H1 (cell line): ENCODE measurements at regions not wholly inside any gene's neighbourhood (a gene's known extent, or its start where the extent isn't known, plus 50 kb on each side); places are given as distances from the start of the nearest gene placed in this dataset.

Experiments
- CTCF ChIA-PET: fragments of 300-600 bp; sonication (Branson Sonifier 250); formaldehyde crosslinking; loops from one replicate; lab custom pipeline; 2021; ENCODE audit not compliant: partially characterized antibody; lab: Charles Lee
- POLR2A ChIA-PET: fragments of 300-600 bp; sonication (Branson Sonifier 250); formaldehyde crosslinking; loops from one replicate; lab custom pipeline; 2021; ENCODE audit warnings: inconsistent platforms; ENCODE audit not compliant: partially characterized antibody; lab: Charles Lee
- DNase-seq, 2 experiments: peaks; one replicate each; pipeline versions ENCODE4 v3.0.0 to v3.0.0-alpha.2; 2010 to 2022; ENCODE audit warnings: low spot score in 2 of 2, low read depth in 1 of 2, mixed read lengths in 1 of 2
- FAIRE-seq: peaks from 2 replicates; lab custom pipeline; 2011; peaks lifted over from hg19 to GRCh38; lab: Jason Lieb, UNC
- H2AFZ ChIP-seq: 2 replicates; pipeline ENCODE4 v1.8.1; 2012; ENCODE audit warnings: low read length, inconsistent platforms
- H2AK5ac ChIP-seq: 2 replicates; pipeline ENCODE4 v1.6.1; 2013; ENCODE audit warnings: low read depth, low read length
- H2BK120ac ChIP-seq: replicated peaks from 2 replicates; pipeline ENCODE3; 2013; ENCODE audit warnings: low read depth, low read length, inconsistent platforms
- H2BK12ac ChIP-seq: 2 replicates; pipeline ENCODE4 v1.6.1; 2013; ENCODE audit warnings: low read depth, low read length
- H2BK15ac ChIP-seq: 2 replicates; pipeline ENCODE4 v1.6.1; 2013; ENCODE audit warnings: low read length
- H2BK20ac ChIP-seq: 2 replicates; pipeline ENCODE4 v1.6.1; 2013; ENCODE audit warnings: low read length
- H2BK5ac ChIP-seq: 2 replicates; pipeline ENCODE4 v1.6.1; 2013; ENCODE audit warnings: low read depth, low read length
- H3K14ac ChIP-seq: 2 replicates; pipeline ENCODE4 v1.6.1; 2013; ENCODE audit warnings: inconsistent platforms; ENCODE audit not compliant: insufficient read length
- H3K18ac ChIP-seq: 2 replicates; pipeline ENCODE4 v1.6.1; 2013; ENCODE audit warnings: low read length; ENCODE audit errors: extremely low read depth
- H3K23ac ChIP-seq: 2 replicates; pipeline ENCODE4 v1.6.1; 2013; ENCODE audit warnings: inconsistent platforms; ENCODE audit not compliant: insufficient read length
- H3K23me2 ChIP-seq: 2 replicates; pipeline ENCODE4 v1.6.1; 2013; ENCODE audit warnings: low read depth, low read length
- H3K27ac ChIP-seq: 2 replicates; pipeline ENCODE4 v1.6.1; 2011; ENCODE audit warnings: low read depth, low read length, inconsistent platforms
- H3K27me3 ChIP-seq, 4 experiments: replicated peaks in 1 of 4; 1 replicate in 1 of 4; 2 replicates in 3 of 4; pipeline versions ENCODE4 v1.6.1 to v1.8.1; 2011 to 2013; ENCODE audit warnings: low read length in 3 of 4, mild to moderate bottlenecking in 3 of 4, inconsistent platforms in 2 of 4, mixed read lengths in 2 of 4, moderate library complexity in 1 of 4; ENCODE audit not compliant: control insufficient read depth in 3 of 4, insufficient read depth in 3 of 4; ENCODE audit errors: extremely low read depth in 1 of 4
- H3K36me3 ChIP-seq, 4 experiments: 2 replicates each; pipeline versions ENCODE4 v1.6.1 to v1.8.1; 2011 to 2013; ENCODE audit warnings: mild to moderate bottlenecking in 4 of 4, low read length in 3 of 4, moderate library complexity in 2 of 4, control low read depth in 1 of 4, inconsistent platforms in 1 of 4; ENCODE audit not compliant: insufficient read depth in 4 of 4, control insufficient read depth in 2 of 4
- H3K4ac ChIP-seq: replicated peaks from 2 replicates; pipeline ENCODE3; 2013; ENCODE audit warnings: low read length, low read depth, mixed read lengths, inconsistent platforms; ENCODE audit not compliant: insufficient read length
- H3K4me1 ChIP-seq, 4 experiments: replicated peaks in 1 of 4; 1 replicate in 1 of 4; 2 replicates in 3 of 4; pipeline versions ENCODE4 v1.6.1 to v1.8.1; 2011 to 2013; ENCODE audit warnings: low read length in 3 of 4, inconsistent platforms in 2 of 4, mixed read lengths in 1 of 4; ENCODE audit not compliant: insufficient read depth in 4 of 4, control insufficient read depth in 3 of 4
- H3K4me2 ChIP-seq, 2 experiments: 2 replicates each; pipeline versions ENCODE4 v1.6.1 to v1.8.1; 2011 to 2013; ENCODE audit warnings: low read depth in 2 of 2, low read length in 2 of 2, control low read depth in 1 of 2, inconsistent platforms in 1 of 2, mild to moderate bottlenecking in 1 of 2; ENCODE audit not compliant: insufficient read depth in 1 of 2
- H3K4me3 ChIP-seq, 4 experiments: fragments of 200-600, 300-600 bp in 1 of 4; sonication (generic), shearing (Covaris generic), sonication (Bioruptor Twin) in 1 of 4; 2 replicates each; pipeline versions ENCODE4 v1.5.1 to v1.8.1; 2011 to 2016; ENCODE audit warnings: low read length in 4 of 4, low read depth in 3 of 4, control low read depth in 2 of 4, inconsistent platforms in 2 of 4, mild to moderate bottlenecking in 2 of 4, mixed read lengths in 1 of 4, moderate library complexity in 1 of 4; ENCODE audit not compliant: insufficient read depth in 2 of 4; ENCODE audit errors: extremely low read depth in 1 of 4
- H3K56ac ChIP-seq: replicated peaks from 2 replicates; pipeline ENCODE3; 2013; ENCODE audit warnings: low read depth, mild to moderate bottlenecking, mixed read lengths, low read length, inconsistent platforms; ENCODE audit not compliant: insufficient read length
- H3K79me1 ChIP-seq: 2 replicates; pipeline ENCODE4 v1.6.1; 2013; ENCODE audit warnings: low read depth, low read length, control low read depth
- H3K79me2 ChIP-seq, 2 experiments: 2 replicates each; pipeline versions ENCODE4 v1.6.1 to v1.8.1; 2012 to 2013; ENCODE audit warnings: low read length in 2 of 2, mild to moderate bottlenecking in 2 of 2, inconsistent platforms in 1 of 2; ENCODE audit not compliant: insufficient read depth in 2 of 2, control insufficient read depth in 1 of 2
- H3K9ac ChIP-seq, 4 experiments: replicated peaks in 1 of 4; 1 replicate in 1 of 4; 2 replicates in 3 of 4; pipeline versions ENCODE4 v1.6.1 to v1.8.1; 2011 to 2013; ENCODE audit warnings: low read depth in 3 of 4, low read length in 3 of 4, control low read depth in 2 of 4, mild to moderate bottlenecking in 2 of 4, moderate library complexity in 2 of 4, inconsistent platforms in 1 of 4; ENCODE audit errors: extremely low read depth in 1 of 4
- H3K9me3 ChIP-seq, 2 experiments: 2 replicates each; pipeline versions ENCODE4 v1.6.1 to v1.8.1; 2012 to 2013; ENCODE audit warnings: mild to moderate bottlenecking in 2 of 2, moderate library complexity in 2 of 2, control low read depth in 1 of 2, inconsistent platforms in 1 of 2, low read depth in 1 of 2, low read length in 1 of 2, mixed read lengths in 1 of 2; ENCODE audit not compliant: insufficient read depth in 2 of 2
- H4K20me1 ChIP-seq, 2 experiments: replicated peaks in 1 of 2; 2 replicates each; pipeline versions ENCODE3 to v1.8.1; 2011 to 2013; ENCODE audit warnings: inconsistent platforms in 2 of 2, low read length in 2 of 2, mild to moderate bottlenecking in 1 of 2; ENCODE audit not compliant: insufficient read depth in 2 of 2, control insufficient read depth in 1 of 2
- H4K5ac ChIP-seq: 2 replicates; pipeline ENCODE4 v1.6.1; 2013; ENCODE audit warnings: low read length, low read depth, mixed read lengths, inconsistent platforms; ENCODE audit not compliant: insufficient read length
- H4K8ac ChIP-seq: 2 replicates; pipeline ENCODE4 v1.8.0; 2013; ENCODE audit warnings: mild to moderate bottlenecking, moderate library complexity, low read length, inconsistent platforms; ENCODE audit not compliant: insufficient read depth; ENCODE audit errors: extremely low read depth
- H4K91ac ChIP-seq: replicated peaks from 2 replicates; pipeline ENCODE3; 2013; ENCODE audit warnings: low read length, mixed read lengths, inconsistent platforms; ENCODE audit not compliant: insufficient read length
- ATF3 ChIP-seq: IDR thresholded peaks from 2 replicates; pipeline ENCODE4 v1.6.1; 2011; ENCODE audit warnings: low read depth, mild to moderate bottlenecking, low read length; ENCODE audit not compliant: insufficient read depth
- CTCF ChIP-seq, 3 experiments: IDR thresholded peaks; 1 replicate in 2 of 3; 2 replicates in 1 of 3; pipeline versions ENCODE4 v1.5.1 to v1.6.1; 2011; ENCODE audit warnings: low read length in 3 of 3, mild to moderate bottlenecking in 3 of 3, inconsistent platforms in 2 of 3, low read depth in 1 of 3, moderate library complexity in 1 of 3; ENCODE audit not compliant: insufficient read depth in 1 of 3; ENCODE audit errors: control extremely low read depth in 1 of 3
- E2F6 ChIP-seq: IDR thresholded peaks from 2 replicates; pipeline ENCODE4 v1.6.1; 2012; ENCODE audit warnings: inconsistent platforms
- HDAC2 ChIP-seq, 2 experiments: fragments of 300-600 bp in 1 of 2; sonication (generic) in 1 of 2; IDR thresholded peaks; 2 replicates each; pipeline ENCODE4 v1.6.1; 2011 to 2012; ENCODE audit warnings: low read depth in 2 of 2, low read length in 2 of 2, mild to moderate bottlenecking in 2 of 2, moderate library complexity in 2 of 2, borderline replicate concordance in 1 of 2, inconsistent platforms in 1 of 2
- JUND ChIP-seq: IDR thresholded peaks from 2 replicates; pipeline ENCODE4 v1.6.1; 2011; ENCODE audit warnings: mild to moderate bottlenecking, improper control_type of control experiment, low read length
- KDM4A ChIP-seq: IDR thresholded peaks from one replicate; pipeline ENCODE4 v1.7.1; 2012; ENCODE audit warnings: low read depth, mild to moderate bottlenecking, moderate library complexity, low read length, inconsistent platforms; ENCODE audit not compliant: severe bottlenecking
- SIRT6 ChIP-seq: IDR thresholded peaks from one replicate; pipeline ENCODE4 v1.7.1; 2012; ENCODE audit warnings: low read length, inconsistent platforms
- SP1 ChIP-seq: IDR thresholded peaks from 2 replicates; pipeline ENCODE4 v1.6.1; 2011; ENCODE audit warnings: low read depth, low read length
- TBP ChIP-seq: IDR thresholded peaks from 2 replicates; pipeline ENCODE4 v1.6.1; 2011; ENCODE audit warnings: low read depth, low read length, improper control_type of control experiment
- WGBS, 2 experiments: shearing (Covaris generic) in 1 of 2; methylation state at CpG; one replicate each; pipeline versions ENCODE4 v1.1.6 to v1.1.7; 2013 to 2015; ENCODE audit warnings: low lambda C conversion rate in 2 of 2, mixed read lengths in 2 of 2, inconsistent platforms in 1 of 2, low coverage in 1 of 2, missing lambda C conversion rate in 1 of 2; ENCODE audit not compliant: insufficient replicate concordance in 2 of 2, insufficient coverage in 1 of 2, insufficient read length in 1 of 2; ENCODE audit errors: extremely low coverage in 1 of 2, missing lambda C conversion rate in 1 of 2; 5-methylcytosine and 5-hydroxymethylcytosine counted together

- no peaks in the 10 kb centered on the region for H4K20me1 ChIP-seq
- H3K14ac ChIP-seq: no peak overlapping the region
- no peak overlapping the region for H4K8ac ChIP-seq
- no peak overlapping the region for H3K56ac ChIP-seq
- H3K79me2 ChIP-seq: no peaks in the 10 kb centered on the region
- no peak overlapping the region for H2BK15ac ChIP-seq
- no peaks in the 10 kb centered on the region for H3K23me2 ChIP-seq
- H3K4me3 ChIP-seq: no peak overlapping the region
- H2BK12ac ChIP-seq: no peak overlapping the region
- no peak overlapping the region for H2BK20ac ChIP-seq
- no peak overlapping the region for H3K4me2 ChIP-seq
- no peak overlapping the region for H2AK5ac ChIP-seq
- 89% methylated on average over 4 of the region's 4 CpGs; no CpG with 5 or more reads in 1 of the 2 experiments for WGBS, 2 experiments
- no peak overlapping the region for H3K23ac ChIP-seq
- H2AFZ ChIP-seq: no peak overlapping the region
- H3K27ac ChIP-seq: no peak overlapping the region
- no peaks in the 10 kb centered on the region for H3K9me3 ChIP-seq
- H2BK5ac ChIP-seq: no peak overlapping the region
- no peak overlapping the region for H4K91ac ChIP-seq
- ChIA-PET CTCF (interaction anchor here (0.7 to 2.0 kb wide), 5 partner anchors 15 to 332 kb away, joined by 3 to 5 read pairs (median 3); no protein-coding TSS in a partner anchor), POLR2A (interaction anchor here (1.3 kb wide), 1 partner anchor 21 kb away, joined by 3 read pairs; no protein-coding TSS in a partner anchor)
- H3K9ac ChIP-seq: no peak overlapping the region
- no peak overlapping the region for H3K18ac ChIP-seq
- peaks cover 0 to 1% (median 0%) of the 10 kb centered on the region in 4 experiments; a peak in 1 of 7 replicates for H3K27me3 ChIP-seq
- no peaks in the 10 kb centered on the region for H3K79me1 ChIP-seq
- H3K4me1 ChIP-seq: no peaks in the 10 kb centered on the region
- FAIRE-seq: no peak
- no peak for DNase-seq
- no peaks in the 10 kb centered on the region for H3K36me3 ChIP-seq
- no peak overlapping the region for H3K4ac ChIP-seq
- no peak overlapping the region for H2BK120ac ChIP-seq
- H4K5ac ChIP-seq: no peak overlapping the region
- TF ChIP-seq SIRT6 (no peak), E2F6 (no peak), JUND (no peak), CTCF (IDR thresholded peaks at IDR 0.05; ENCODE audit: control extremely low read depth in 1 of 3, insufficient read depth in 1 of 3, low read depth in 1 of 3, low read length in 3 of 3) (no peak), ATF3 (no peak), SP1 (no peak), HDAC2 (IDR thresholded peaks at IDR 0.05; ENCODE audit: borderline replicate concordance in 1 of 2, low read depth in 2 of 2, low read length in 2 of 2) (no peak), TBP (no peak), KDM4A (no peak)
Measured at GRCh38 chr2:177052471-177052870, 160.1 kb upstream of the HNRNPA3 start.
